Epithelial cell of proximal tubule (primary cell): ENCODE measurements at regions not wholly inside any gene's neighbourhood (a gene's known extent, or its start where the extent isn't known, plus 50 kb on each side); places are given as distances from the start of the nearest gene placed in this dataset.
A peak's percentile ranks its signal among the peaks of the same experiment; 100 is the strongest.
"Not testable (repeated sequence)": the region's sequence is repeated elsewhere in the genome, so short reads cannot be mapped to it uniquely, and the experiment has no call there.

Experiments
- DNase-seq: peaks from one replicate; pipeline ENCODE4 v3.0.0-alpha.2; 2011; ENCODE audit warnings: low read depth
- H3K4me3 ChIP-seq: 2 replicates; pipeline ENCODE4 v1.5.1; 2011; ENCODE audit warnings: low read depth, mild to moderate bottlenecking, low read length
- TF ChIP-seq, protein P1 (sequence below): conservative IDR thresholded peaks from 2 replicates; pipeline ENCODE4 v1.5.1; 2012; ENCODE audit warnings: low read depth, mild to moderate bottlenecking, low read length

DNA sequence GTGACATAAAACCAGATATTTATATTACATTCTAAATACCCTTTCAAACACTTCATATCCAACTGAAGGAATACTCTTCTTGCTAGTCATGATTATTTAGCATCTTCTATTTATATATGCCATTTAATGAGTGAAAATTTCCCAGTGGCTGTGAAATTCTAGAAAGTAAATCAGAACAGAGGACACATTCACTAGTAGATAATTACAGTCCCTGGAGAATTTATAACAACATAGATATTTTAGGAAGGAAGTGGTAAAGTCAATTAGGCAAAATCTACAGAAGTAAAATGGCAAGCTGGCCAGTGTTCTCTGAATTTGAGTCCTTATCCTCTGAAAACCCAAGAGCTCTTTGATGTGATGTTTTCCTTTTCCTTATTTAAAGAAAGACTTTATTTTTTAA lies 121.8 kb downstream of the PMAIP1 start:
- TF ChIP-seq, protein P1, sequence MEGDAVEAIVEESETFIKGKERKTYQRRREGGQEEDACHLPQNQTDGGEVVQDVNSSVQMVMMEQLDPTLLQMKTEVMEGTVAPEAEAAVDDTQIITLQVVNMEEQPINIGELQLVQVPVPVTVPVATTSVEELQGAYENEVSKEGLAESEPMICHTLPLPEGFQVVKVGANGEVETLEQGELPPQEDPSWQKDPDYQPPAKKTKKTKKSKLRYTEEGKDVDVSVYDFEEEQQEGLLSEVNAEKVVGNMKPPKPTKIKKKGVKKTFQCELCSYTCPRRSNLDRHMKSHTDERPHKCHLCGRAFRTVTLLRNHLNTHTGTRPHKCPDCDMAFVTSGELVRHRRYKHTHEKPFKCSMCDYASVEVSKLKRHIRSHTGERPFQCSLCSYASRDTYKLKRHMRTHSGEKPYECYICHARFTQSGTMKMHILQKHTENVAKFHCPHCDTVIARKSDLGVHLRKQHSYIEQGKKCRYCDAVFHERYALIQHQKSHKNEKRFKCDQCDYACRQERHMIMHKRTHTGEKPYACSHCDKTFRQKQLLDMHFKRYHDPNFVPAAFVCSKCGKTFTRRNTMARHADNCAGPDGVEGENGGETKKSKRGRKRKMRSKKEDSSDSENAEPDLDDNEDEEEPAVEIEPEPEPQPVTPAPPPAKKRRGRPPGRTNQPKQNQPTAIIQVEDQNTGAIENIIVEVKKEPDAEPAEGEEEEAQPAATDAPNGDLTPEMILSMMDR = no peak
- no peak overlapping the region for H3K4me3 ChIP-seq
- no peak for DNase-seq

DNA sequence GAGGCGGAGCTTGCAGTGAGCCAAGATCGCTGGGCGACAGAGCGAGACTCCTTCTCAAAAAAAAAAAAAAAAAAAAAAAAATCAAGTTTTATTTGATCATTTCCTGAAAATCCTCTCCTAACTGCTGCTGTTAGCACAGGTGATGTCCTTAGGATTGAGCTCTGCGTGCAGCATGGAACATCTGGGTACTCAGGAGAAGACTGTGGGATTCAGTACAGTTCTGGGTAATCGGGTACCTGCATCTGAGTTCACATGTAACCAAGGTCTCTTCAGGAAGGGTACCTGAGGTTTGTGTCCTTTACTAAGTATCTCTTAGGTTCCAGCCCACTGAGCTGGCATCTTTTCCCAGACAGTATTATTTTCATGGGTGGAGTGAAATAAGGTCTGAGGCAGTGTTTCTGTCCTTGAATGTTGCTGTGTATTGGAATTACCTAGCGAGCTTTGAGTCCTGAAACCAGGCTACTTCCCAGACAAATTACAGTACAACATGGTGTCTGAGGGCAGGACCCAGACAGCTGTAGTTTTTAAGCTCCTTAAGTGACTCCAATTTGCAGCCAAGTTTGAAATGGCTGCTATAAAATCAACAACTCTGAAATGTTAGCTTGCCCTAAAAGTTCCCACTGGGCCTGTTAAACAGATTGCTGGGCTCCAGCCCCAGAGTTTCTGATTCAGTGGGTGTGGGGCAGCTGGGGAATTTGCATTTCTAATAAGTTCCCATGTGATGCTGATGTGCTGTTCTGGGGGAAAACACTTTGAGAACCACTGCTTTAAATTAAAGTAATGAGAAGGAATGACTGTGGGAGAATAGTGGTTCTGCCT lies 120.5 kb downstream of the PMAIP1 start:
- peak; percentile 79 for DNase-seq
- H3K4me3 ChIP-seq = no peak overlapping the region
- TF ChIP-seq, protein P1 = no peak

DNA sequence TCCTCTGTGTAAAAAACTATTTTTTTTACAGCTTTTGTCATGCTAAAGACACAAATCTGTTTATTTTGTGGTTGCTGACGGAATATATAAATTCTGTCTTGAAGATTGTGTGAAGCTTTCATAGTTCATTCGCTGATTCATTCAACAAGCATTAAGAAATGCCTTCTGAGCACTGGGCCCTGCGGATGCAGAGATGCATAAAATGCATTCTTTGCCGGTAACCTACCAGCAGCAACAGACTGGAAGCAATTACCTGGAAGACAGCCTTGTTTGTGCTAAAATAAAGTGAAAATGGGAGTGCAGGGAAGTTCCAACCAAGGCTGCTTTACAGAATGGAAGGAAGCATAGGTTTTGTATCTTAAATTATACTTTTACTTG lies 119.7 kb downstream of the PMAIP1 start:
- TF ChIP-seq, protein P1 = no peak
- DNase-seq = peak; percentile 88
- H3K4me3 ChIP-seq = no peak overlapping the region

DNA sequence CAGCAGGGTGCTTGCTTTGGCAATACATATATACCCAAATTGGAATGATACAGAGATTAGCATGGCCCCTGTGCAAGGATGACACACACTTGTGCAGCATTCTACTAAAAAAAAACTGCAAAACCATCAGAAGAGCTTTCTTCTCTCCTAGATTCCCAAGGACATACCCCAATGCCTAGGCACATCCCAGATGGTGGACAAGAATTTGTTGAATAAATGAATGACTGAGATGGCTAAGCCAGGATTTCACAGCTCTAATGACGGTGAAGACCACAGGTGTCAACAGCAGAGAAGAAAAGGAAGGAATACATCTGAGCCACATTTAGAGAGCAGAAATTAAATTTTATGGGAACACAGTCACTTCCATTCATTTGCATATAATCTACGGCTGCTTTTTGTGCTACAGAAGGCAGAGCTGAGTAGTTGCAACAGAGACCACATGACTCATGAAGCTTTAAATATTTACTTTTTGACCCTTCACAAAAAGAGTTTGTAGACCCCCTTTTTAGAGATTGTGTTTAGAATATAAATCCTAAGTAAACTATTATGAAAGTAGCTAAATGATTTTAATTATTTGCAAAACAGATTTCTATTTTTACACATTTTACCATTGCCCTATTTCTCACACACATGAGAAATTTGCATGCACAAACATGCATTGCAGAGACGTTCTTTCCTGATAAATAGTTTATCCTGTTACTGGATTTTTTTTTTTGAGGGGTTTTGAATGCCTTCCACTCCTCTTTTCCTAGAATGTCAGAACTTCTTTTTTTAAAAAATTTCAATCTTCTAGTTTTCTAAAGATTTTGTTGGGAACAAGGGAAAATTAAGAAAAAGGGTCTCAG lies 119.0 kb downstream of the PMAIP1 start:
- no peak for DNase-seq
- TF ChIP-seq, protein P1 = no peak
- H3K4me3 ChIP-seq = no peak overlapping the region

DNA sequence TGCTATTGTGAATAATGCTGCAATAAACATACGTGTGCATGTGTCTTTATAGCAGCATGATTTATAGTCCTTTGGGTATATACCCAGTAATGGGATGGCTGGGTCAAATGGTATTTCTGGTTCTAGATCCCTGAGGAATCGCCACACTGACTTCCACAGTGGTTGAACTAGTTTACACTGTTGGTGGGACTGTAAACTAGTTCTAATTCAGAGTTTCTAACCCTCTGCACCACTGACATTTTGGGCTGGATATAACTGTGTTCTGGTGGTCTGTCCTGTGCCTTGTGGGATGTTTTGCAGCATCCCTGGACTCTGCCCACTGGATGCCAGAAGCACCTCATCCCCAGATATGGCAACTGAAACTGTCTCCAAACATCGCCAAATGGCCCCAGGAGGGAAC lies 118.3 kb downstream of the PMAIP1 start:
- not testable (repeated sequence) for H3K4me3 ChIP-seq, DNase-seq

DNA sequence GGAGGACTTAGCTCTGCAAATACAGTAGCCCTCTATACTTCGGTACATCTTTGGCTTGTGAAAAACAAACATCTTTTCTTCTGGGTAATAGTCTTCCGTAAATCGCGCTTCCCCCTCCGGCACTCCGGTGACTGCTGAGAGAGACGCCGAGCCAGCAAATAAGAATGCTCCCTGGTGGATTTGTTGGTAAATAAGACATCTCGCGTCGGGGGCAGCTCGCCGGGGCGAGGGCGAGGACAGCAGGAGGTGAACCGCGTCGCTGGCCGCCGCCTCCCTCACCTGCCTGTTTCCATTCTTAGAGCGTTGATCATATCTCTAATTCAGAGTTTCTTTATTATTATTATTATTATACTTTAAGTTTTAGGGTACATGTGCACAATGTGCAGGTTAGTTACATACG lies 117.6 kb downstream of the PMAIP1 start:
- DNase-seq = no peak
- H3K4me3 ChIP-seq = no peak overlapping the region
- TF ChIP-seq, protein P1 = no peak

DNA sequence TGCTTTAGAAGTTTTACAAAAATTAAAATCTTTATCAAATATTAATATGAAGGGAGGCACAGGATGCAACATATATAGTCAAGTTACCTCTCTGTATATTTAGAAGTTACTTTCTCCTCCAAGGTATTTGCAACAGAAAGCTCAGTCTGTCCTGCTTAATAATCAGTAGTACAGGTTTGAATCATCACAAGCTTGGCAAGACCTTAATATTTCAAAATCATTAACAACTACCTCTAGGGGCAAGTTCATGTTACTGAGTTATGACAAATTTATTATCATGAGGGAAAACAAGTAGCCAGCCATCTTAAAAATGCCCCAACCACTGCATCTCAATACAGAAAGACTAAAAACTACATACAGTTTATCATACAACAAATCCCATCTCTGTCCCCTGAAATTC lies 116.0 kb downstream of the PMAIP1 start:
- not testable (repeated sequence) for DNase-seq, H3K4me3 ChIP-seq

DNA sequence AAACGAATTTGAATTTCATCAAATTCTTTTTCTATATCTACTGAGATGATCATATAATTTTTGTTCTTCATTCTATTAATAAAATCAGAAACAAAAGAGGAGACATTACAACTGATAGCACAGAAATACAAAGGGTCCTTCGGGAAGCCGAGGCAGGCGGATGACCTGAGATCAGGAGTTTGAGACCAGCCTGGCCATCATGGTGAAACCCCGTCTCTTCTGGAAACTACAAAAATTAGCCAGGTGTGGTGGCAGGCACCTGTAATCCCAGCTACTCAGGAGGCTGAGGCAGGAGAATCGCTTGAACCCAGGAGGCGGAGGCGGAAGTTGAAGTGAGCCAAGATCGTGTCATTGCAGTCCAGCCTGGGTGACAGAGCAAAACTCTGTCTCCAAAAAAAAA lies 113.4 kb downstream of the PMAIP1 start:
- not testable (repeated sequence) for H3K4me3 ChIP-seq, DNase-seq
